Kidney (tissue), 13 donors: ENCODE measurements at regions not wholly inside any gene's neighbourhood (a gene's known extent, or its start where the extent isn't known, plus 50 kb on each side); places are given as distances from the start of the nearest gene placed in this dataset.

Experiments
- DNase-seq, 5 donors: peaks; one replicate each; pipeline ENCODE4 v3.0.0-alpha.2; 2013 to 2020
- FAIRE-seq: peaks from 2 replicates; lab custom pipeline; 2012; peaks lifted over from hg19 to GRCh38; lab: Jason Lieb, UNC
- H3K27ac ChIP-seq, 2 donors: one replicate each; pipeline ENCODE4 v1.7.0; 2013; ENCODE audit warnings: low read depth in 2 of 2, low read length in 2 of 2, inconsistent platforms in 1 of 2
- H3K27me3 ChIP-seq: one replicate; pipeline ENCODE4 v1.7.1; 2013; ENCODE audit warnings: low read length, inconsistent platforms; ENCODE audit not compliant: control insufficient read depth, insufficient read depth
- H3K36me3 ChIP-seq, 3 donors: one replicate each; pipeline versions ENCODE4 v1.7.0 to v1.7.1; 2013; ENCODE audit warnings: low read length in 3 of 3, control low read depth in 1 of 3, inconsistent platforms in 1 of 3; ENCODE audit not compliant: insufficient read depth in 3 of 3, control insufficient read depth in 2 of 3
- H3K4me1 ChIP-seq, 3 donors: one replicate each; pipeline versions ENCODE4 v1.7.0 to v1.7.1; 2013; ENCODE audit warnings: low read length in 3 of 3, inconsistent platforms in 1 of 3, low read depth in 1 of 3; ENCODE audit not compliant: control insufficient read depth in 2 of 3, insufficient read depth in 2 of 3
- H3K4me3 ChIP-seq, 3 donors: one replicate each; pipeline versions ENCODE4 v1.7.0 to v1.8.1; 2013; ENCODE audit warnings: low read length in 3 of 3, control low read depth in 1 of 3, inconsistent platforms in 1 of 3
- H3K9ac ChIP-seq, 3 donors: one replicate each; pipeline versions ENCODE4 v1.7.0 to v1.7.1; 2013; ENCODE audit warnings: low read length in 3 of 3, control low read depth in 1 of 3, inconsistent platforms in 1 of 3
- H3K9me3 ChIP-seq, 3 donors: one replicate each; pipeline versions ENCODE4 v1.7.0 to v1.7.1; 2013; ENCODE audit warnings: low read length in 3 of 3, control low read depth in 1 of 3, inconsistent platforms in 1 of 3; ENCODE audit not compliant: control insufficient read depth in 2 of 3, insufficient read depth in 1 of 3
- CTCF ChIP-seq: IDR thresholded peaks from 3 replicates; pipeline ENCODE4 v1.5.1; 2012; ENCODE audit warnings: mild to moderate bottlenecking, moderate library complexity, borderline replicate concordance; ENCODE audit not compliant: insufficient read depth; ENCODE audit errors: extremely low read depth
- intact Hi-C: fragments of 100-400 bp; cut with DNase I; formaldehyde crosslinking; loops from one replicate; pipeline ENCODE4 v1.11.1; 2022
- donor health status: control.
- donor health status: control.
- donor health status: control.
- donor health status: control.
- donor health status: control.
- donor health status: DM: yes; HTN: yes; CAD: no.
- donor health status: Normal renal cell carcinoma (clear cell type).

- no peak for TF ChIP-seq CTCF
- Histone ChIP-seq H3K4me1 (no peaks in the 10 kb centered on the region), H3K4me3 (no peak overlapping the region), H3K27ac (no peak overlapping the region), H3K36me3 (no peaks in the 10 kb centered on the region), H3K9me3 (no peaks in the 10 kb centered on the region), H3K27me3 (no peaks in the 10 kb centered on the region), H3K9ac (no peak overlapping the region)
- no peak for FAIRE-seq
- intact Hi-C loops = no loop called here
- DNase-seq = no peak
These were observed 152.9 kb downstream of the RPS24 start for GRCh38 chr10:78186572-78186971.

GRCh38 chr10:78187371-78187770, 153.7 kb downstream of the RPS24 start:
- Histone ChIP-seq H3K4me1 (no peaks in the 10 kb centered on the region), H3K27ac (no peak overlapping the region), H3K9me3 (no peaks in the 10 kb centered on the region), H3K36me3 (no peaks in the 10 kb centered on the region), H3K27me3 (no peaks in the 10 kb centered on the region), H3K4me3 (no peak overlapping the region), H3K9ac (no peak overlapping the region)
- TF ChIP-seq CTCF = no peak
- no peak for FAIRE-seq
- intact Hi-C loops = no loop called here
- DNase-seq = no peak

- no peak for FAIRE-seq
- Histone ChIP-seq H3K9me3 (peaks cover 0 to 6% (median 0%) of the 10 kb centered on the region in 3 donors), H3K4me1 (no peaks in the 10 kb centered on the region), H3K27ac (no peak overlapping the region), H3K36me3 (no peaks in the 10 kb centered on the region), H3K9ac (no peak overlapping the region), H3K27me3 (no peaks in the 10 kb centered on the region), H3K4me3 (no peak overlapping the region)
- intact Hi-C loops = no loop called here
- TF ChIP-seq CTCF = no peak
- no peak for DNase-seq
These were observed 154.8 kb downstream of the RPS24 start for GRCh38 chr10:78188446-78188845.
